Spinal cord (tissue), 10 donors: ENCODE measurements at regions not wholly inside any gene's neighbourhood (a gene's known extent, or its start where the extent isn't known, plus 50 kb on each side); places are given as distances from the start of the nearest gene placed in this dataset. TPM values are rescaled to one million over a fixed set of nuclear protein-coding genes. Genes with fewer than 3 reads are reported as not detected.

ENCODE experiments used
- DNase-seq, 6 donors: peaks; one replicate each; pipeline versions ENCODE4 v3.0.0 to v3.0.0-alpha.2; 2013 to 2015; ENCODE audit warnings: low spot score in 6 of 6, low read depth in 4 of 6
- H3K27ac ChIP-seq: one replicate; pipeline ENCODE4 v1.5.1; 2013; ENCODE audit warnings: low read depth, low read length, control low read depth
- H3K27me3 ChIP-seq: one replicate; pipeline ENCODE4 v1.6.1; 2013; ENCODE audit warnings: low read length; ENCODE audit not compliant: control insufficient read depth, insufficient read depth
- H3K36me3 ChIP-seq: one replicate; pipeline ENCODE4 v1.6.1; 2013; ENCODE audit warnings: low read length; ENCODE audit not compliant: control insufficient read depth, insufficient read depth
- H3K4me1 ChIP-seq: one replicate; pipeline ENCODE4 v1.6.1; 2013; ENCODE audit warnings: low read length; ENCODE audit not compliant: control insufficient read depth, insufficient read depth
- H3K4me3 ChIP-seq: one replicate; pipeline ENCODE4 v1.5.1; 2013; ENCODE audit warnings: low read depth, low read length, control low read depth
- H3K9me3 ChIP-seq: one replicate; pipeline ENCODE4 v1.6.1; 2013; ENCODE audit warnings: low read length; ENCODE audit not compliant: control insufficient read depth, insufficient read depth
- WGBS: methylation state at CpG from one replicate; pipeline ENCODE4 v1.1.5; 2013; ENCODE audit warnings: missing lambda C conversion rate; ENCODE audit not compliant: insufficient coverage; 5-methylcytosine and 5-hydroxymethylcytosine counted together
- small RNA-seq: library from RNA; depleted of rRNA; stranded (forward); fragments of <200 nt; gene quantifications from one replicate; pipeline ENCODE3, GENCODE V24; 2014; ENCODE audit warnings: low replicate concordance
- donor health status: healthy.

DNA sequence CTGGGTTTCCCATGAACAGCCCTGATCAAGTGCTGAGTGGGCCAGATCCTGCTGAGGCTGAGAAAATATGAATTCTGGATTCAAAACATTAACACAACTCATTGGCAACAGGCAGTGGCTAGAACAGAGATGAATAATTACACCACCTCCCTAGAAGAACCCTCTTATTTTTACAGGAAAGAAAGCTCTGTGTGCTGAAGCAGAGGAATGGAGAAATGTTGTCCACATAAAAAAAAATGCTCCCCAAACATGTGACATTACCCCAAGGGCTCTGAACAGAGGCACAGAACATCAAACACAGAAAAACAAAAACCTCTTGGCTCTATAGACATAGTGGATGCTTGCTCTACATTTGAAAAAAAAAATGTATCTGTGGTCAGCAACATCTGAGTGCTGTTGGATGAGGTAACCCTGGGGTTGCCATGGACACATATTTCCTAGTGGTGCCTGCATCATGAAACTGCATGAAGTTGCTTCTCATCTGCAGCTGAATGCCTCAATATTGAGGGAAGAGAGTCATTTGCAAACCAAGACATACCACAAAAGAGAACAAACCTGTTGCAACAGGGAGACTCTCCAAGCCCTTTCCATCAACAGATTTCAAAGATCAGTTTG, 98.8 kb downstream of the SNX19 start:
- no peaks in the 10 kb centered on the region for H3K36me3 ChIP-seq
- DNase-seq, result peak in 2 of 6 donors; percentile 66 to 71
- H3K27ac ChIP-seq, result peak overlapping the region; percentile 25
- peaks cover 5% of the 10 kb centered on the region for H3K4me1 ChIP-seq
- no peaks in the 10 kb centered on the region for H3K9me3 ChIP-seq
- no peaks in the 10 kb centered on the region for H3K27me3 ChIP-seq
- H3K4me3 ChIP-seq, result no peak overlapping the region

DNA sequence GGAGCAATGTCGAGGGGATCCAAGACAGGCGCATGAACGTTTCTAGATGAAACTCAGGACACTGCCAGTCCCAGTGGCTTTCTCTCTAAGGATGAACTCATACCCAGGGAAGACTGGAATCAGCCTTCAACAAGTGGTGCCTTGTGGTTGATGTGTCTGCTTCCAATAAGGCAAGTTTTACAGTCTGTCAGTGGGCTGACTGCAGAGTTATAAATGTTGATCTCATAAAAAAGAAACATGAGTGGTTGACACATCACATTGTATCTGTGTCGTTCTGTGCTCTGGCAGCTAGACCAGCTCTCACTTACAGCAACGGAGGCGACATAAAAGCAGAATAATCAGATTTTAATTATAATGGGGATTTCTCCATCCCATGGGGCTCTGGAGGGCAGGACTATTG, 96.7 kb downstream of the SNX19 start:
- no peak overlapping the region for H3K4me3 ChIP-seq
- no peaks in the 10 kb centered on the region for H3K36me3 ChIP-seq
- H3K27ac ChIP-seq, result no peak overlapping the region
- no peaks in the 10 kb centered on the region for H3K27me3 ChIP-seq
- peak in 1 of 6 donors; percentile 59 for DNase-seq
- H3K9me3 ChIP-seq, result no peaks in the 10 kb centered on the region
- WGBS, result 43% methylated on average over 3 of the region's 6 CpGs
- H3K4me1 ChIP-seq, result peaks cover 5% of the 10 kb centered on the region

Small RNA genes in the stretch of these regions (small RNA-seq; reads per million reads assigned to genes)
- not detected for gene AP004371.1
- gene MIR8052, result not detected
